Heart left ventricle (tissue), 16 donors: ENCODE measurements at regions not wholly inside any gene's neighbourhood (a gene's known extent, or its start where the extent isn't known, plus 50 kb on each side); places are given as distances from the start of the nearest gene placed in this dataset.

Experiments
- ATAC-seq, 4 donors: fragments of 200-7000 bp; cut with Tn5 transposase; one replicate each; pipeline ENCODE4 v1.9.1; 2020 to 2022; ENCODE audit warnings: moderate library complexity in 4 of 4, mild to moderate bottlenecking in 3 of 4, moderate number of reproducible peaks in 1 of 4
- DNase-seq, 5 donors: peaks; one replicate each; pipeline ENCODE4 v3.0.0-alpha.2; 2020
- H3K27ac ChIP-seq, 12 donors: fragments of 200-600 bp; sonication (generic) in 4 of 12; one replicate each; pipeline versions ENCODE4 v1.5.0 to v1.8.0; 2016 to 2022; ENCODE audit warnings: mild to moderate bottlenecking in 2 of 12
- H3K27me3 ChIP-seq, 9 donors: fragments of 200-600 bp; sonication (generic) in 2 of 9; one replicate each; pipeline versions ENCODE4 v1.5.1 to v1.8.0; 2016 to 2022; ENCODE audit warnings: mild to moderate bottlenecking in 3 of 9
- H3K36me3 ChIP-seq, 9 donors: fragments of 200-600 bp; sonication (generic) in 2 of 9; one replicate each; pipeline versions ENCODE4 v1.5.0 to v1.8.0; 2018 to 2022; ENCODE audit warnings: mild to moderate bottlenecking in 2 of 9
- H3K4me1 ChIP-seq, 12 donors: fragments of 200-600 bp; sonication (generic) in 4 of 12; one replicate each; pipeline versions ENCODE4 v1.5.0 to v1.8.0; 2016 to 2022; ENCODE audit warnings: mild to moderate bottlenecking in 3 of 12
- H3K4me3 ChIP-seq, 12 donors: fragments of 200-600 bp; sonication (generic) in 4 of 12; one replicate each; pipeline versions ENCODE4 v1.5.0 to v1.8.0; 2017 to 2022; ENCODE audit warnings: mild to moderate bottlenecking in 9 of 12, moderate library complexity in 4 of 12
- H3K9me3 ChIP-seq, 12 donors: fragments of 200-600 bp; sonication (generic) in 4 of 12; one replicate each; pipeline versions ENCODE4 v1.5.0 to v1.8.0; 2016 to 2022; ENCODE audit warnings: mild to moderate bottlenecking in 1 of 12
- POLR2A ChIP-seq, 2 donors: fragments of 450-650 bp; IDR thresholded peaks; one replicate each; pipeline ENCODE4 v1.6.1; 2017; ENCODE audit warnings: antibody characterized with exemption in 2 of 2, mild to moderate bottlenecking in 2 of 2, moderate library complexity in 2 of 2
- WGBS, 4 donors: extraction: QIAGEN DNeasy Blood & Tissue Kit in 2 of 4; methylation state at CpG; one replicate each; pipeline versions ENCODE4 v1.1.5 to v1.1.7; 2013 to 2018; 5-methylcytosine and 5-hydroxymethylcytosine counted together
- intact Hi-C, 10 donors: fragments of 100-400 bp; cut with DNase I; formaldehyde crosslinking; loops; one replicate each; pipeline versions ENCODE4 v1.11.1 to v1.14.2; 2022
- TF ChIP-seq, protein P1 (sequence below), 12 donors: fragments of 200-600 bp; sonication (generic) in 4 of 12; IDR thresholded peaks; one replicate each; pipeline versions ENCODE4 v1.5.0 to v1.8.0; 2018 to 2022; ENCODE audit warnings: antibody characterized with exemption in 12 of 12, mild to moderate bottlenecking in 5 of 12
- donor health status: ischemic (EF 13 %, LVEDD 7.1; RV severe dilation, severe dysfunction).
- donor health status: healthy with polysubstance abuse.
- donor health status: DM: no; HTN: yes; CAD: no.
- donor health status: DM: no; HTN: no; CAD: no.
- donor health status: ischemic (EF 25% LVEDD 6.9; RV normal size, moderate dysfunction).
- donor health status: ischemic (EF 25% LVEDD 5.7; RV mildly dilated, moderate dysfunction).
- donor health status: healthy.
- donor health status: DM: yes; HTN: yes; CAD: no.
- donor health status: ischemic (EF 35%, LVEDD 5.7; RV mildly dilated, moderate dysfunction).
- donor health status: nonischemic (EF 11% LVEDD 7.7; RV severe dilation, severe dysfunction).
- donor health status: DM: yes; HTN: yes; CAD: no.
- donor health status: PGD.
- donor health status: ischemic (EF 29% LVEDD 5.4; RV normal size, mild dysfunction).
- donor health status: nonischemic (EF 23%, LVEDD 6.1; RV moderate dilation, normal function).

DNA sequence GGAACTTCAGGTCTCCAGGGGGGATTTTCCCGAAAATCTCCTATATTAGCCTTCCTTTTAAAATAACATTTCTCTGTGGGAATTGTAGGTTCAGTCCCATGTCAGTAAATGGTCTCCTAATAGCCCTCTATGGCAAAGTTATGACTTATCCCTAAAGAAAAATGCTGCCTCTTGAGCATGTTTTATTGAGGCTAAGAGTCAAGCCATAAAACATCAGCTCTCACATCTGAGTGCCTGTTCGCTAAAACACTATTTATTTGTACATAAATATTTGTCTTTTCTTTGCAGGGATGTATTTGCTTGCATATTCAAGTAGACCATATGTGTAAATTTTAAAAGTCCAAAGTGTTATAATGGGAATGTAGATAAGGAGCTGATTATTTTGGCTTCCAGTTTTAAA is 160.4 kb downstream of the PRDM6 start:
- TF ChIP-seq POLR2A (IDR thresholded peaks at IDR 0.05), result no peak
- TF ChIP-seq, protein P1, sequence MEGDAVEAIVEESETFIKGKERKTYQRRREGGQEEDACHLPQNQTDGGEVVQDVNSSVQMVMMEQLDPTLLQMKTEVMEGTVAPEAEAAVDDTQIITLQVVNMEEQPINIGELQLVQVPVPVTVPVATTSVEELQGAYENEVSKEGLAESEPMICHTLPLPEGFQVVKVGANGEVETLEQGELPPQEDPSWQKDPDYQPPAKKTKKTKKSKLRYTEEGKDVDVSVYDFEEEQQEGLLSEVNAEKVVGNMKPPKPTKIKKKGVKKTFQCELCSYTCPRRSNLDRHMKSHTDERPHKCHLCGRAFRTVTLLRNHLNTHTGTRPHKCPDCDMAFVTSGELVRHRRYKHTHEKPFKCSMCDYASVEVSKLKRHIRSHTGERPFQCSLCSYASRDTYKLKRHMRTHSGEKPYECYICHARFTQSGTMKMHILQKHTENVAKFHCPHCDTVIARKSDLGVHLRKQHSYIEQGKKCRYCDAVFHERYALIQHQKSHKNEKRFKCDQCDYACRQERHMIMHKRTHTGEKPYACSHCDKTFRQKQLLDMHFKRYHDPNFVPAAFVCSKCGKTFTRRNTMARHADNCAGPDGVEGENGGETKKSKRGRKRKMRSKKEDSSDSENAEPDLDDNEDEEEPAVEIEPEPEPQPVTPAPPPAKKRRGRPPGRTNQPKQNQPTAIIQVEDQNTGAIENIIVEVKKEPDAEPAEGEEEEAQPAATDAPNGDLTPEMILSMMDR (IDR thresholded peaks at IDR 0.05), result no peak
- Histone ChIP-seq H3K4me1 (no peaks in the 10 kb centered on the region), H3K27me3 (no peaks in the 10 kb centered on the region), H3K9me3 (peaks cover 0 to 6% (median 0%) of the 10 kb centered on the region in 12 donors), H3K4me3 (no peak overlapping the region), H3K36me3 (no peaks in the 10 kb centered on the region), H3K27ac (no peak overlapping the region)
- intact Hi-C loops, result no loop called here
- ATAC-seq (no peak), DNase-seq (no peak)
- 73 to 83% (median 79%) methylated on average over 2 of the region's 2 CpGs for WGBS, 4 donors

DNA sequence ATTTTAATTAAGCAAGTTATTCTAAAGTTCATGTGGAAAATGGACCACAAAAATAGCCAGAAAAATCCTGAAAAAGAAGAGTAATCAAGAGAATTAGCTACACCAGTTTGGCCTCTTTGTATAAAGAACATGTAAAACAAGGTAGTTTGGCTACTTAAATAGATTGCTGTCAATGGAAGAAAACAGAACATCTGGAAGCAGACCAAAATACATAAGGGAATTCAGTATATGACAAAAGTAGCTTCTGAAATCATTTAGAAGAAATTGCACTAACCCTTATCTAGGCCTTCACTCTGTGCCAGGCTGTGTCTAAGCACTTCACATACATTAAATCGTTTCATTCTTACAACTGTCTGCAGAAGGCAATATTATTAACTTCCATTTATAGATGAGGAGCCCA is 156.6 kb downstream of the PRDM6 start:
- TF ChIP-seq POLR2A (IDR thresholded peaks at IDR 0.05), result no peak
- TF ChIP-seq, protein P1 (IDR thresholded peaks at IDR 0.05), result no peak
- Histone ChIP-seq H3K4me1 (no peaks in the 10 kb centered on the region), H3K4me3 (no peak overlapping the region), H3K36me3 (no peaks in the 10 kb centered on the region), H3K9me3 (no peaks in the 10 kb centered on the region), H3K27ac (no peak overlapping the region), H3K27me3 (no peaks in the 10 kb centered on the region)
- intact Hi-C loops, result no loop called here
- ATAC-seq (no peak), DNase-seq (no peak)
- 36 to 54% (median 38%) methylated on average over 1 of the region's 1 CpG for WGBS, 4 donors

DNA sequence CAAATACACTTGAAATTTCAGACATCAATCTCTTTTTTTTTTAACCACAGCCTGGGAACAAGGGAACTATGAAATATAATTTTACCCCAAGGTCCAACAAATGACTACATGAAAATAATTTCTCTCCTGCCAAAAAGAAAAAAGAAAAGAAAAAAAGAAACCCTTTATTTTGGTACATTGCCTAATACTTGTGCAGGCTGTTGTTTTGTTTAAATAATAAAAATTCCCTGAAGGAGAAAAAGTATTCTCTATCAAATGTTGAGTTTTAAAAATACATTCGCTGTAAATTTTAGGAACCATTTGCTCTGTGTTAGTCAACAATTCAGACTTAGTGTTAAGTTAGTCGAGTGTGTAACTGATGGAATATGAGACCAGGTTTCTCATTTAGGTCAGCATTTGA is 155.4 kb downstream of the PRDM6 start:
- WGBS, 4 donors, result 52 to 71% (median 66%) methylated on average over 2 of the region's 2 CpGs

More for the DNA sequence above, 155.4 kb downstream of the PRDM6 start:
- TF ChIP-seq, protein P1 (IDR thresholded peaks at IDR 0.05), result no peak
- TF ChIP-seq POLR2A (IDR thresholded peaks at IDR 0.05), result no peak
- Histone ChIP-seq H3K36me3 (no peaks in the 10 kb centered on the region), H3K27me3 (no peaks in the 10 kb centered on the region), H3K27ac (no peak overlapping the region), H3K4me3 (no peak overlapping the region), H3K4me1 (no peaks in the 10 kb centered on the region), H3K9me3 (no peaks in the 10 kb centered on the region)
- no peak for DNase-seq
- ATAC-seq, result no peak
- intact Hi-C loops, result no loop called here
